GM18502 (cell line): ENCODE measurements at regions not wholly inside any gene's neighbourhood (a gene's known extent, or its start where the extent isn't known, plus 50 kb on each side); places are given as distances from the start of the nearest gene placed in this dataset.

Experiments used
- ATAC-seq: cut with Tn5 transposase; IDR thresholded peaks from one replicate; pipeline ENCODE4 v1.9.1; 2021; ENCODE audit warnings: mild to moderate bottlenecking; ENCODE audit not compliant: unreplicated experiment, poor library complexity

DNA sequence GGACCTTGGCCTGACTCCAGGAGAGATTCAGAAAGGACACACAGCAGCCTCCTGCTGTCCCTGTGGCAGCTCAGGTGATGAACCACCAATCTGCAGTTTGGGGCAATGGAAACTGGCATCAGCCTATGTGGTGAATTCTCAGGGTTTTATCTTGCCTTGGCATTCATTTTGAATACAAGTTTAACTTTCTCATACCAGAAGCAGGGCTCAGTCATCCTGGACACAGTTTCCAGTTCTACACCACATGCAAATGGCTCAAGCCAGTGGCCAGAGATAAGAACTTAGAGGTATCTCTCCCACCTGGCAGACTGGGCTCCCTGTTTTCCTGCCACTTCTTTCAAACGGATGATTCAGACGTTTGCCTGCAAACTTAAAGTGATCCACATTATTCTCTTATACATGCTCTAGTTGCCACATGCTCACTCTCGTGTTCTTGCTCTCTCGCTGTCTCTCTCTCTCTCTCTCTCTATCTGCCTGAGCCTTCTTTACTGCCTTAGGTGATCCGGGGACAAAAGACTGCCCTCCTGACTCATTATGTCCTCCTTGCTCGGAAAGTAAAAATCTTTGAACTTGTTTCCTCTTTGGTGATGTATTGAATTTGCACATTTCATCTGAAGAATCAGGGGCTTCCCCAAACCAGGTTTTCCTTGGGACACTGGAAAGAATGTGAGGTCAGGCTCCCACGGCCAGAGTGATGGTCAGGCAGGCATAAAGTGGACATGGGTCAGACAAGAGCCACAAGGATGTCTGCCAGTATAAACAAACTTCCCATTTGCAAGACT is 99.6 kb upstream of the STT3B start:
- no peak for ATAC-seq

DNA sequence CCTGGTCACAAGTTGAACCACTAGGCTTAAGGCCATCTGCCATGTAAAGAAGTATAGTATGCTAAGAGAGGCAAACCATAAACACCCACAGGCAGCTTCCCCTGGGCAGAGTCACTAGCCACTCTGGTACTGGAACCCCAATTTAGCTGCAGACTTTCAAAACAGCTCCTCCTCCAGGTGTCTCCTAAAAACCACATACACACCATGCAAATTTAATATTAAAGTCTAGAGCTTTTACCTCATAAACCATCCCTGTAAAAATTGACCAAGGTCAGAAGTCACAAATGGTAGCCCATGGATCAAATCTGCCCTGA is 99.1 kb upstream of the STT3B start:
- no peak for ATAC-seq

DNA sequence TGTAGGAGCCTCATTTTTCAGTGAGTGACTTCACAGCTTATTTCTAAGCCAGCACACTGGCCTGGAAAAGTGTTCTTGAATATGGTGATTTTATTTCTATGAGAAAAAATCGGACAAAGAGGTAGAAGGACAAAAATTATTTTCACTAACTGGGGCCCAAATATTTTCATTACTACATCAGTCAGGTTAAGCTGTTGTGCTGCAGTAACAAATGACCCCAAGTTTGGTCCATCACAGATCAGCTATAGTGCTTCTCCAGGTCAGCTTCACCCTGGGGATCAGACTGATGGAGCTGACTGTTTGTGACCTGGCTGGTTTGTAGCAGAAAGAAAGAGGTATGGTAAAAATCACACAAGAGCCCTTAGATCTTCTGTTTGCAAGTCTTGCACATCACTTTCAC is 97.9 kb upstream of the STT3B start:
- ATAC-seq = no peak

DNA sequence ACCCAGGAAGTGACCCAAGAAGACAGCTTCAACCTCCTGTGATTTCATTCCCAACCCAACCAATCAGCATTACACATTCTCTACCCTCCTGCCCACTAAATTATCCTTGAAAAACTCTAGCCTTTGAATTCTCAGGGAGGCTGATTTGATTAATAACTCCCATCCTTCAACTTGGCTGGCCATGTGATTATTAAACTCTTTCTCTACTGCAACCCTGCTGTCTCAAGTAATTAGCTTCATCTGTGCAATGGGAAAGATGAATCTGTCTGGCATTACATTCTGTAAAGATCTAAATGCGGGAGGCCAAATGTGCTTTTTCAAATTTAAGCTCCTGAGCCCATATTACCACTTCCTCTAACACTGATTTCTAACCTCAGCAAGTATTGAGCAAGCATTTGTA is 95.9 kb upstream of the STT3B start:
- no peak for ATAC-seq

DNA sequence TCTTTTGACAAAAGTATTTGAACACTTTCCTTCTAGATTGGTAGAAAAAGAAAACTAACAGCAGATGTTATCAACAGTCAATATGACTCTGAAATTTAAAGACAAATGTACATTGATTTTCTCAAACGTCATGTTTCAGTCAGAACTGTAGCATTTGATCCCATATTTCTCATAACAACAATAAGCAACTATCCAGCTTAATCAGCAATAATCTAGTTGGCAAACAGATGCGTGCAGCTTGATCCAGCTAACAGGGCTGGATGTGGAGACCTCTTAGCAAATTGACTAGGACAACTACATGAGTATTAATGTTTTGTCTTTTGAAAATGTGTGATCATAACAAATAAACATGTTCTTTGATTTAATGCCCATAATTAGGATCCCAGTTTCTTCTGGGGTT is 94.0 kb upstream of the STT3B start:
- ATAC-seq = no peak

DNA sequence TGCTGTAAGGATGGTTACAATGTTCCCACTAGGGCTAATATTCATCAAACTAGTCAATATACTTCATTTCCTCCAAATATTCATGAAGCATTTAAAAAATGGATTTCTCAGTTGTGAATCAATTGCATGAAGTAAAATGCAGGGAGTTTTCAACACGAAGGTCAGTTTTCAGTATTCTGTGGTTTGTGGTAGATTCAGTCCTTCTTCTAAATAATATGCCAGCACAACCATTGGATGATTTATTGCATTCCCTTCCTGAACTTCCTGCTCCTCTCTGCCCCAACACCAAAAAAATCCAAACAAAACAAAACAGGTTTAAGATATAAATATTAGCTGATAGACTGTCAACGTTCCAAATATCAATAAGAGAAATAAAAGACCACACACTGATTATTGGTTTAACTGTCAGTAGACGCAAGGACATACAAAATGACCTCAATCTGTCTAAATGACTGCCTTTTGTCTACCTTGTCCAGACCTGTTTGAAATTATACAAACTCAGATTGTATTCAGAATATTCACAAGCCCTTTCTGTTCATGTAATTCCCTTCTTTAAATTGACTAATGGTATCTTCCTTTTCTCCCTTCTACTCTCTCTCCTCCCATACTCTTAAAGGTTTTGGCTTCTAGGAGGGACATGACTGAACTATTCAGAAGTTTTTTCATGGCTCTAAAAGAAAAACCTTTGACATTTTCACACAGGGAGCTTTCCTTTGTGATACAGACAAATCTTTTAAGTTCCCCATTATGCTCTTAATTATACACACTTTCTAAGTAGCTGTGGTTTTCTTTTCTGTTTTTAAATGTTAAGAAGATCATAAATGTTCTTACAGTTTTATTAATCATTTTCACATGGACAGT is 92.6 kb upstream of the STT3B start:
- ATAC-seq = no peak

DNA sequence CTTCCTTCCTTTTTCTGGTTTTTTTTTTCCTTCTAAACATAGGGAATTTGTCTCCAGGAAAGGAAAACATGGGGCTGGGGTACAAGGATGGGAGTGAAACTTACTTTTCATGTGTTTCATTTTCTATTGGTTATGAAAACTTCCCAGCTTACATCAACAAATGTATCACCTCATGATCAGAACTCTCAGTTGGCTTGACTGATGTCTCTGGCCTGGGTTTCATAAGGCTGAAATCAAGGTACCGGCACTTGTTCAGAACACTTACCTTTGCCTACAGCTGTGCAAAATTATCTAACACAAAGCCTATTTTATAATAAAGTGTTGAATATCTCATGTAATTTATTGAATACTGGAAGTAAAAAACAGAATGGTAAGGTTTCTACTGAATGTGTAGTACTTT is 91.8 kb upstream of the STT3B start:
- no peak for ATAC-seq

DNA sequence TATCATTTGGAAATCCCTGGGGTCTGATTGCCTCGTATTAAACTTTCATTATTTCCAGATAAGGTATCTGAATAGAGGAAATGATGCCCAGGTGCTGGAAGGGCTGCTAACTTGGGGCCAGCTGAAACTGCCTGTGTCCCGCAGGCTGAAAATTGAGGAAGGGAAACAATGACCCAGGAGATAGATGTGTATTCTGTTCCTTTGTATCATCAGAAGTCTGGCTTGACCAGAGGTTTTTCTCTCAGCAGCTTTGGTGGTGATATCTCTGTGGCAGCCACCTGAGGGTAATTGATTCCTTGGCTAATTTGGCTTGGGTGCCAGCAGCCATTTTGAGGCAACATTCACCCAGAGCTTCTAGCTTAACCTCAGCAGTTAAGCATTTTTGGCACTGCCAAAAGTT is 90.0 kb upstream of the STT3B start:
- no peak for ATAC-seq

DNA sequence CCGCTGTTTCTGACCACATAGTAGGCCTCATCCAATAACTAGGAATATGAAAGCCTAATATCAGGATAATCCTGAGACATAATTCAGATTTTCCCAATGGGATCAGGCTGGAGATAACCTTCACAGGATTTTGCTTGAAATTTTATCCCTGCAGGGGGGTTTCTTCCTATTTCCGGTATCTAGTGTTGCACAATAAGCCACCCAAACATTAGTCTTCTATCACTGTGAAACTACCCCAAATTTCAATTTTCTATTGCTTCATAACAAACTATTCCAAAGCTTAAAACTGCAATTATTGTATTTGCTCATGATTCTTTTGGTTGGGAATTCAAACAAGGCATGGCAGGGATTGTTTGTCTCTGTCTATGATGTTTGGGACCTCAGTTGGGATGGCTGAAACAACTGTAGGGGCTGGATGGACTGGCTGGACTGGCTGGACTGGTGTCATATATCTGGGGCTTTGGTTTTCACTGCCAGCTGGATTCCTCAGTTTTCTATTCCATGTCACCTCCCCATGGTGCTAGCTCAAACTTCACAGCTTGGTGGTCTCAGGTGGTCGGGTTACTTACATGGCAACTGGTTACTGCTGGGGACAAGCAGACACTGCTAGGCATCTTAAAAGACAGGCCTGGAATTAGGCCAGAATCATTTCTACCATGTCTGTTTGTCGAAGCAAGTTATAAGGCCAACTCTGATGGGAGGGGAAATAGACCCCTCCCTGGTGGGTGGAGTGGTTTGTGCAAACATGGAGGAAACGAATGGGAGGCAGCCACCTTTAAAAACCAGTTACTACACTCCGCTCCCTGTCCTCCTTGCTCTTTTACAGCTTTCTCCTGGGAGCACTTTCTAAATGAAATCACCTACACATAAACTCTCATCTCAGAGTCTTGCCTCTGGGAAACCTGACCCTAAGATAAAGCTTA is 88.2 kb upstream of the STT3B start:
- no peak for ATAC-seq

DNA sequence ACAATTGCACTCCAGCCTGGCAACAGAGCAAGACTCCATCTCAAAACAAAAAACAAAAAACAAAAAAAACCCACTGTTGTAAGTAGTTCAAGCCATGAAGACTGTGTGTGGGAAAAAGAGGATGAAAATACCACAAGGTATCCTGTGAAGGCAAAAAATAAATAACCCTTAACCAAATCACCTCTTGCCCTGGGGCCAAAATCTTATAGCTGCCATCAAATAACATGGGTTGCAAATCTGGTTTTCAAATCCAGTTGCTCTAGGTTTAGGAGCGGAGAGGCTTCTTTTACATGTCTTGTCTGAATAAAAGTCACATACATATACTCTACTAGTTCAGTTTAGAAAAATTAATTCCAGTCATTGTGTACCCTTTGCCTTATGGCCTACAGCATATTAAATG is 87.0 kb upstream of the STT3B start:
- ATAC-seq = no peak

DNA sequence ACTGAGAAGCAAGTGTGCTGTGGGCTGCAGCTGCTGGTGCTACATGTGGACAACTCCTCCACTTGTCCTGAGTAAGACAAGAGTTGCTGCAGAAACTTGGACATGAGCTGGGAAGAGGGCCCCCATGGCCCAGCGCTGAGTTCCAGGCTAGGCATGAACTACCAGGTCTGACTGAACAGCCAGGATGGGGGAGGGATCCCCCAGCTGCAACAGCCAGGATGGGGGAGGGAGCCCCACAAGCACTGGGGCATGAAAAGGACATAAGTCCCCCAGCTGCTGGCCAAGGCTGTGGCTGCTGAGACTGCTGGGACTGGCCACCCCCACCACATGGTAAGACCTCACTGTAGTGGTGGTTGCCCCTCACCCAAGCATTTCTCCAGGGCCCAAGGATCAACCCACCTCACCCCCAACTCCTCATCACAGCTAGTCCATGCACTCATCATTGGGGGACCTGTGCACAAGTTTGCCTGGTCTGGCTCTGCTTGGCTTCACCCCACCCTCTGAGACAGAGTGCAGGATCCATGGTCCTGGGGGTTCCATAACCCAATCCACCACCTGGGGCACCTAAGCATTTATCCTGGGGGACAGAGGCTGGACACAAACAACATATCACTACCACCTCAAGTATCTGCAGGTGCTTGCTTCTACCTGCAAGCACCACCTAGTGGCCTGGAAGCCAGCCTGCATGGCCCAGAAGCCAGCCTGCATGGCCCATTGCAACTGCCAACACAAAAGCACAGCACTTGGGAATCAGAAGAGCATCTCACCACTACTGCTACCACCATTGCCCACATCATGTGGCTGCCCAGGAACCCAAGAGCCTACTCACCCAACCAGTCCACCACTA is 84.5 kb upstream of the STT3B start:
- peak; percentile 79 for ATAC-seq

DNA sequence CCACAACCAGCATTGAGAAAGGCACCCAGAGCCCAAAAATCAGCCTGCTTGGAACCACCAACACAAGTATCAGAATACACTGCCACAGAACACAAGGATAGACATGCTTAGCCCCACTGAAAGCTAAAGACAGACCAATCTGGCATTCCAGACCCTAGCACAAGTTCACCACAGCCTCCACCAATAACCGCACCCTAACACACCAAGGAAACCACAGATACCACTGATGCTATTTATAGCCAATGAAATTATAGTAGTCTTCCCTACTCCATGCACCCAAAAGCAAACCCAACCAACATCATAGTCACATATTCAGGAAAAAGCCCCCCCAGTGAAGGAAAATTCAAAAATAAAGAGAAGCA is 83.9 kb upstream of the STT3B start:
- peak; percentile 51 for ATAC-seq

DNA sequence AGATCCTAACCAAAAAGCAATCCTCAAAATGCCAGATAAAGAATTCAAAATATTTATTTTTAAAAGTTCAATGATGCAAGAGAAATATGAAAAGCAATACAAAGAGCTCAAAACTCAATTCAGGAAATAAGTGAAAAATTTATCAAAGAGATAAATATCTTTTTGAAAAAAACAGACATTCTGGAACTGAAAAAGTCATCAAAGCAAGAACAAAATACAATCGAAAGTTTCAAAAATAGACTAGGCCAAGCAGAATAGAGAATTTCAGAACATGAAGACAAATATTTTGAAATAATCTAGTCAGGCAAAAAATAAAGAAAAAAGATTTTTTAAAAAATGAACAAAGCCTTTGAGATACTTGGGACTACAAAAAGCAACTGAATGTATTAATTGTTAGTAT is 83.4 kb upstream of the STT3B start:
- no peak for ATAC-seq

DNA sequence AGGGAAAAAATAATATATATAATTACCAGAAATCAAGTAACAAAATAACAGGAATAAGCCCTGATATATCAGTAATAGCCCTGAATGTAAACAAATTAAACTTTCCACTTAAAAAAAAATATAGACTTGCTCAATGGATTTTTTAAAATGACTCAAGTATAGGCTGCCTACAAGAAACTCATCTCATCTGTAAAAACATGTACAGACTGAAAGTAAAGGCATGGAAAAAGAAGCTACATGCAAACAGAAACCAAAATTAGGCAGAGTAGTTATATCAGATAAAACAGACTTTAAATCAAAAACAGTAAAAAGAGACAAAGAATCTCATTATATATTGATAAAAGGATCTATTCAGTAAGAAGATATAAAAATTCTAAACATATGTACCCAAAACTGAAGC is 82.4 kb upstream of the STT3B start:
- ATAC-seq = peak; percentile 50

DNA sequence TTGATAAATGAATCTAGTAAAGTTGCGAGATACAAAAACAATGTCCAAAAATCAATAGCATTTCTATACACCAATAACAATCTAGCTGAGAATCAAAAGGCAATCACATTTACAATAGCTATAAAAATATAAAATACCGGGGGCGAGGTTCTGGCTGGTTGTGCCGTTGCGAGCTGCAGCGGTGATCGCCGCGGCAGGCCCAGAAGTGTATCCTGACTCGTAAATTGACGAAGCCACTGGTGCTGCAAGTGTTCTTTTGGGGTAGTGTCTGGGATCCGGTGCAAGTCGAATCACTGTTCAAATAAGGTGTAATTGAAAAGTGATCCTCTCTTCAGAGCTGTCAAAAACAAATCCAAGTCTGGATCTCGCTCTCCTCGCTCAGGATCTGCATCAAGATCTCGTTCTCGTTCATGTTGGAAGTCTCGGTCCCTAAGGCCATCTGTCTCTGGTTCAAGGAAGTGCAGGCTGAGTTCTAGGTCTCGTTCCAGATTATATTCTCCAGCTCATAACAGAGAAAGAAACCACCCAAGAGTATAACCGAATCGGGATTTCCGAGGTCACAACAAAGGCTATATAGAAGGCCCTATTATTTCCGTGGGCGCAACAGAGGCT is 80.1 kb upstream of the STT3B start:
- ATAC-seq = no peak

DNA sequence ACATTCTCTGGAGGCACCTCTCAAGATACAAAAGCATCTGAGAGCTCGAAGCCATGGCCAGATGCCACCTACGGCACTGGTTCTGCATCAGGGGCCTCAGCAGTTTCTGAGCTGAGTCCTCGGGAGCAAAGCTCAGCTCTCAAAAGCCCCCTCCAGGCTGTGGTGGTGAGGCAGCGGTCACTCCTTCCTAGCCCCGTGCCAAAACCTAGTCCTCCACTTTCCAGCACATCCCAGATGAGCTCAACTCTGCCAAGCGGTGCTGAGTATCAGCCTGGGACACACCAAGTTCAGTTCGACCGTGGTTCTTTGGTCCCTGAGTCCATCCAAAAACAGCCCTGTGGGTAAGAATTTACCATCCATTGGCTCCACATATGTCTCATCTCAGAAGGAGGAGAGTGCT is 79.3 kb upstream of the STT3B start:
- no peak for ATAC-seq

DNA sequence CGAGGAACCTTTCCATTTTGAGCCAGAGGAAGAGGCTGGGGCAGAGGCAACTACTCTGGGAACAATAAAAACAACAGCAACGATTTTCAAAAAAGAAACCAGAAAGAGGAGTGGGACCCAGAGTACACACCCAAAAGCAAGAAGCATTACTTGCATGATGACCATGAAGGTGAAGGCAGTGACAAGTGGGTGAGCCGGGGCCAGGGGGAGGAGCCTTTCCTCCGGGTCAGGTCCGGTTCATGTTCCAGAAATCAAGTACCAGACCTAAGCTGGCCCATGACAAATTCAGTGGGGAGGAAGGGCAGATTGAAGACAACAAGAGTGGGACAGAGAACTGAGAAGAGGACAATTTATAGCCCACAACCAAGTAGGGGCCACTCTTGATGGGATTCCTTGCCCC is 77.2 kb upstream of the STT3B start:
- ATAC-seq = no peak

DNA sequence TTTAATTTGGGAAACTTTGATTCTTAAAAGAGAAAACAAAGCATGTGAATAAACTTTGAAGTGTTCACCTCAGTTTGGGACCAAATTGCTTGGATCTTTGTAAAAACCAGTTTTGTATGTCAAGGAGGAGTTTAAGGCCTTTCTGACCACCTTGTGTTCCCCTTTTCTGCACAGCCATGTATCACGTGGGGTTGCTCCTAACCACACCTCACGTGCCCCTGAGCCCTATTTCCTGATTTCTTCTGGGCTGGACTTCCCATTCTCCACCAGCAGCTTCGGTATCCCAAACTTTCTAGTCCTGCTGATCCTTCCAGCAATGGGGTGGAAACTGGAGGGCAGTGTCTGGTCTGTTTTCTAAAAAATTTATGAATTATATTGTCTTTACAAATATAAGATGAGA is 76.4 kb upstream of the STT3B start:
- no peak for ATAC-seq

DNA sequence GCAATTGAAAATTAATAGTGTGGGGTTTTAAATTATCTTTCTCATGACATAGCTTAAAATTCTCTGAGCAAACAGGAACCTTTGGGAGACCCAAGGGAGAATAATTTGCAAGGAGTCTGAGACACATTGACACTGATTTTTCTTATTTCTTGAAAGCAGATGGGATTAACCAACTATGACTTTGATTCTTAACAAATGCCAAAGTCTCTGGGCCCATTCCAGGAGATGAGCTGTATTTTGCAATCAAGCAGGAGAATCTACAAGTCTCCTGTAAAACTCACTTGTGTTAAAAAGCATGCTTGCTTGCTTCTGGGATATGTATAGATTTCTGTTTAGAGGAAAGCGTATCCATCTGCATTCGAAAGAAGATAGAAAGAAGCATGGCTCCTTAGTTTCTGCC is 71.3 kb upstream of the STT3B start:
- no peak for ATAC-seq
